OCI-LY3 (cell line): ENCODE measurements at regions not wholly inside any gene's neighbourhood (a gene's known extent, or its start where the extent isn't known, plus 50 kb on each side); places are given as distances from the start of the nearest gene placed in this dataset.

ENCODE experiments used
- H2AFZ ChIP-seq: fragments of 200-600, 300-600 bp; shearing (Covaris generic); 2 replicates; pipeline ENCODE4 v1.6.0; 2014; ENCODE audit warnings: antibody characterized with exemption, low read depth, low read length
- H3K27ac ChIP-seq: fragments of 200-600, 300-600 bp; sonication (generic); 2 replicates; pipeline ENCODE4 v1.5.1; 2014; ENCODE audit warnings: mild to moderate bottlenecking, low read length, moderate library complexity, mixed read lengths
- H3K27me3 ChIP-seq: fragments of 200-600, 300-600 bp; sonication (generic); 2 replicates; pipeline ENCODE4 v1.6.1; 2014; ENCODE audit warnings: low read depth, low read length, mixed read lengths
- H3K36me3 ChIP-seq: fragments of 200-600, 300-600 bp; sonication (generic); replicated peaks from 2 replicates; pipeline ENCODE3; 2014; ENCODE audit warnings: low read depth, low read length, mixed read lengths
- H3K4me1 ChIP-seq: fragments of 300-600, 200-600 bp; sonication (generic); 2 replicates; pipeline ENCODE4 v1.6.1; 2014; ENCODE audit warnings: low read length, mixed read lengths
- H3K4me2 ChIP-seq: fragments of 200-600, 300-600 bp; sonication (generic); 2 replicates; pipeline ENCODE4 v1.6.1; 2014; ENCODE audit warnings: low read length, mixed read lengths
- H3K4me3 ChIP-seq: fragments of 300-600, 200-600 bp; sonication (generic); 2 replicates; pipeline ENCODE4 v1.5.1; 2014; ENCODE audit warnings: antibody characterized with exemption, mild to moderate bottlenecking, low read length, moderate library complexity
- H3K79me2 ChIP-seq: fragments of 300-600, 200-600 bp; shearing (Covaris generic); 2 replicates; pipeline ENCODE4 v1.6.1; 2014; ENCODE audit warnings: mild to moderate bottlenecking, low read length, mixed read lengths
- H3K9ac ChIP-seq: fragments of 300-600, 200-600 bp; shearing (Covaris generic); 2 replicates; pipeline ENCODE4 v1.6.0; 2014; ENCODE audit warnings: mild to moderate bottlenecking, low read length, moderate library complexity
- H3K9me3 ChIP-seq: fragments of 200-600, 300-600 bp; shearing (Covaris generic); 2 replicates; pipeline ENCODE4 v1.6.1; 2014; ENCODE audit warnings: low read length, mixed read lengths; ENCODE audit not compliant: insufficient read depth
- H4K20me1 ChIP-seq: fragments of 200-600, 300-600 bp; sonication (generic); 2 replicates; pipeline ENCODE4 v1.6.1; 2016; ENCODE audit warnings: low read length, mixed read lengths; ENCODE audit not compliant: insufficient read depth
- EZH2phosphoT487 ChIP-seq: fragments of 200-600 bp; shearing (Covaris generic); IDR thresholded peaks from 2 replicates; pipeline ENCODE4 v1.6.1; 2018; ENCODE audit warnings: antibody characterized with exemption, mixed run types, low read depth
- TF ChIP-seq, protein P1 (sequence below): fragments of 200-600, 300-600 bp; sonication (generic); IDR thresholded peaks from 2 replicates; pipeline ENCODE4 v1.5.1; 2014; ENCODE audit warnings: antibody characterized with exemption, low read length, low read depth

DNA sequence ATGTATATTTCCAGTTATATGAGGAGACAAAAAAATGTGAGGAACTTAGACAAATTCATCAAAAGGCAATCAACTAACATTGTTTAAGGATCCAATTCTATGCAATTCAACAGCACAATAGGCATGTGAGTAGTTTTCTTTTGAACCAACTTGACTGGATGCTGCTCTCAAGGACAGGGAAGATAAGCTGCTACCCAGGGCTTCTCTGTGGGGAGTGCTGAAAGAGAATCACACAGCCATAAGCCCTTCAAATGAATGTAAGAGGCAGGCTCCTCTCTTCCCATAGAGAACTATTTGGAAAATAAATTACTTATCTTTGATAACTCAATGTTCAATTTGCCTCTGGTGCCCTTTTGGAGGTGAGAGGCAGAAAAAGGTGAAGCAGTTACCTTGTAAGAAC, 1413.6 kb downstream of the PCDH7 start:
- H3K36me3 ChIP-seq = no peaks in the 10 kb centered on the region
- H3K4me2 ChIP-seq = no peak overlapping the region
- no peaks in the 10 kb centered on the region for H4K20me1 ChIP-seq
- H3K4me1 ChIP-seq = peaks cover 8% of the 10 kb centered on the region; the same call in 1 of the 2 replicates
- H3K27me3 ChIP-seq = no peaks in the 10 kb centered on the region
- H3K79me2 ChIP-seq = no peaks in the 10 kb centered on the region
- no peaks in the 10 kb centered on the region for H3K9me3 ChIP-seq
- TF ChIP-seq EZH2phosphoT487 = no peak
- TF ChIP-seq, protein P1, sequence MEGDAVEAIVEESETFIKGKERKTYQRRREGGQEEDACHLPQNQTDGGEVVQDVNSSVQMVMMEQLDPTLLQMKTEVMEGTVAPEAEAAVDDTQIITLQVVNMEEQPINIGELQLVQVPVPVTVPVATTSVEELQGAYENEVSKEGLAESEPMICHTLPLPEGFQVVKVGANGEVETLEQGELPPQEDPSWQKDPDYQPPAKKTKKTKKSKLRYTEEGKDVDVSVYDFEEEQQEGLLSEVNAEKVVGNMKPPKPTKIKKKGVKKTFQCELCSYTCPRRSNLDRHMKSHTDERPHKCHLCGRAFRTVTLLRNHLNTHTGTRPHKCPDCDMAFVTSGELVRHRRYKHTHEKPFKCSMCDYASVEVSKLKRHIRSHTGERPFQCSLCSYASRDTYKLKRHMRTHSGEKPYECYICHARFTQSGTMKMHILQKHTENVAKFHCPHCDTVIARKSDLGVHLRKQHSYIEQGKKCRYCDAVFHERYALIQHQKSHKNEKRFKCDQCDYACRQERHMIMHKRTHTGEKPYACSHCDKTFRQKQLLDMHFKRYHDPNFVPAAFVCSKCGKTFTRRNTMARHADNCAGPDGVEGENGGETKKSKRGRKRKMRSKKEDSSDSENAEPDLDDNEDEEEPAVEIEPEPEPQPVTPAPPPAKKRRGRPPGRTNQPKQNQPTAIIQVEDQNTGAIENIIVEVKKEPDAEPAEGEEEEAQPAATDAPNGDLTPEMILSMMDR = no peak
- no peak overlapping the region for H2AFZ ChIP-seq
- H3K27ac ChIP-seq = no peak overlapping the region
- H3K4me3 ChIP-seq = no peak overlapping the region
- no peak overlapping the region for H3K9ac ChIP-seq

DNA sequence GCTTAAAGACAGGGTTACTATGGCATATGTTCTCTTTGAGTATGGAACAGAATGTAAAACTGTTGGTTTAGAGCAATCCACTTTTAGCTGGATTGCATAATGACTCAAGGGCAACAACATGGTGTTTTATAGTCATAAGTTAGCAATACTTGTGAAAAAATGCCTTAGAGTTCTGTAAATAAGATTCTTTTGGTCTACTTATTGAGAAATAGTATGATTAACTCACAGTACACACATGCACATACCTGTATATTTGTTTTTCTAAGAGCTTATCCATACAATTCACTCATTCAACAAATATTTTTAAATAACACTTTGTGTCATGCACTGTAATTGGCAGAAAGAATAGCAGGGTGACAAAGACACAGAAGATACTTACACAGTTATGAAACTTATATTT, 1415.5 kb downstream of the PCDH7 start:
- Histone ChIP-seq H3K27me3 (no peaks in the 10 kb centered on the region), H3K27ac (no peak overlapping the region), H4K20me1 (no peaks in the 10 kb centered on the region), H3K9me3 (no peaks in the 10 kb centered on the region), H2AFZ (no peak overlapping the region), H3K9ac (no peak overlapping the region), H3K36me3 (no peaks in the 10 kb centered on the region), H3K4me3 (no peak overlapping the region), H3K79me2 (no peaks in the 10 kb centered on the region), H3K4me2 (no peak overlapping the region), H3K4me1 (peaks cover 8% of the 10 kb centered on the region)
- TF ChIP-seq, protein P1 = no peak
- no peak for TF ChIP-seq EZH2phosphoT487

DNA sequence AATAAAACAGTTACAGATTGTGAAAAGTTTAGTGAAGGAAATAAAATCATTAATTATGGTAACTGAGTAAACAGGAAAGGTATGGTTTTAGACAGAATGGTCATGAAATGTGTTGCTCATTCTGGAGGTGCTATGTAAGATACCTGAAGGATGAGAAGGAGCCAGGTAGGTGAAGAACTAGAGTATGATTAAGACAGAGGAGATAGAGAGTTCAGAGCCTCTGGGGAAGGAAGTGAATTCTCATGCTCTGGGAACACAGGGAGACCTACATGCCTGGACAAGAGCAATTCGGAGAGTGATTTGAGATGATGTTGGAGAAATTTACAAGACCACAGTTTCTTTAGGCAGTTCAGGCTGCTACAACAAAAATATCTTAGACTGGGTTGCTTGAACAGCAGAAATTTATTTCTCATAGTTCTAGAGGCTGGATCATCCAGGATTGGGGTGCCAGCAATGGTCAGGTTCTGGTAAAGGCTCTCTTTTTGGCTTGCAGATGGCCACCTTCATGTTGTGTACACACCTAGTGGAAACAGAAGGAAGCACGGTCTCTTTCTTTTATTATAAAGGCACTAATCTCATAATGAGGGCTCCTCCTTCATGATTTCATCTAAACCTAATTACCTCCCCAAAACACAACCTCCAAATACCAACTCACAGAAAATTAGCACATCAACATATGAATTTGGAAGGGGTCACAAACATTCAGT, 1416.1 kb downstream of the PCDH7 start:
- Histone ChIP-seq H3K36me3 (no peaks in the 10 kb centered on the region), H3K9me3 (no peaks in the 10 kb centered on the region), H4K20me1 (peaks cover 4% of the 10 kb centered on the region; the same call in 1 of the 2 replicates), H3K79me2 (no peaks in the 10 kb centered on the region), H3K27me3 (no peaks in the 10 kb centered on the region), H3K4me1 (peaks cover 14% of the 10 kb centered on the region), H3K4me2 (no peak overlapping the region), H3K4me3 (no peak overlapping the region), H3K9ac (no peak overlapping the region), H2AFZ (no peak overlapping the region), H3K27ac (no peak overlapping the region)
- TF ChIP-seq, protein P1 = no peak
- TF ChIP-seq EZH2phosphoT487 = no peak

DNA sequence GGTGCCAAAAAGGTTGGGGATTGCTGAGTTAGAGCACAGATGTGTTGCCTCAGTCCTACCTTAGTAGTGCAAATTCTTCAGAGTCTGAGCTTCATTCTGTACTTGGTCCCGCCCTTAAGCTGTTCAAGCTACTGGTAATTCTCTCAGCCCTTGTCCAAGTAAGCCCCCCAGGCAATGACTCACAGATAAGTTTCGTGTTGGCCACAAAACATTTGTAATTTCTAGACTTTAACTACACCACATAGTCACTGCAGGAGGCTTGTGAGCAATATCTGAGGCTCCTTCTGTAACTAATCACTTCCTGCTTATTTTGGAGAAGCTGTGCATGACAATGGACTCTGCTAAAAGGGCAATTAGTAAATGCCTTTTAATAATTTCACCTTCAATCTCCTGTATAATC, 1420.5 kb downstream of the PCDH7 start:
- TF ChIP-seq, protein P1 = no peak
- no peak for TF ChIP-seq EZH2phosphoT487
- peak overlapping the region; percentile 65 for H3K4me2 ChIP-seq

More for the DNA sequence above, 1420.5 kb downstream of the PCDH7 start:
- Histone ChIP-seq H4K20me1 (peaks cover 7% of the 10 kb centered on the region; the same call in 1 of the 2 replicates), H3K79me2 (no peaks in the 10 kb centered on the region), H3K9me3 (no peaks in the 10 kb centered on the region), H3K4me1 (peaks cover 24% of the 10 kb centered on the region), H3K27me3 (no peaks in the 10 kb centered on the region), H2AFZ (peak overlapping the region; percentile 80), H3K27ac (no peak overlapping the region), H3K4me3 (0 out of 2 replicates have a peak overlapping the region, but pooled peaks have one; percentile 13), H3K9ac (0 out of 2 replicates have a peak overlapping the region, but pooled peaks have one; percentile 15), H3K36me3 (peaks cover 3% of the 10 kb centered on the region)
